HUDEP-2 (cell line): ENCODE measurements at regions not wholly inside any gene's neighbourhood (a gene's known extent, or its start where the extent isn't known, plus 50 kb on each side); places are given as distances from the start of the nearest gene placed in this dataset.

Experiments used
- DNase-seq, 76 experiments: peaks; one replicate each; lab custom pipeline; 2025; ENCODE audit not compliant: unreplicated experiment in 76 of 76; lab: John Stamatoyannopoulos, UW

DNA sequence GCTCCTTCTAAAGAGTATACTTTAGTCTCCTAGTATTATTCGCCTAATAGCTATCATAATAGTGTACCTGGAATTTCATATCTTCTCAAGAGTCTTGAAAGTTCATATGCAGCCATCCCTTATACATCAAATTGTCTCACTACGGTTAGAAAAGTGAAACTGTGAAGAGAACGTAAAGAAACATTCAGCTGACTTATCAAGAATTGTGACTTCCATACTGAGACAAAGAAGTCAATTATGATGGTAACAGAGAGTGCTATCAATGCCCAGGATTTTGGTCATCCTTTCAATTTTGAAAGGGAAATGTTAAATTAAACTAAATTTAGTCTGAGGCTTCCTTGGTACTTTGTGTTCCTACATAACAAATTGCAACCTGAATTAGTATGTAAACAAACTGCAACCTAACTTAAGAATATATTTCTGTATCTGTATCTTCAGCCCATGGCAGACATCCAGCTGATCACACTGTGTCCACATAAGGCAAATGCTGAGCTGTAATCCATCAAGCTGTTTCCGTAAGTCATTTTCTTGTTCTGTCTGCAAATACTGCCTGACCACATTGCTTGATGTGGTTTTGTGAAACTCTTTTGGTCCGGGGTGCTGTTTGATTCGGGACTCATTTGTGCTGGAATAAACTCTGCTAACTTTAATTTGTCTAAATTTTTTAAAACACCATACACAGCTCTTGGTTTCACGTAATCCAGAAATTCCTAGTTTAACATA, 469.6 kb downstream of the SI start:
- DNase-seq, result no peak

DNA sequence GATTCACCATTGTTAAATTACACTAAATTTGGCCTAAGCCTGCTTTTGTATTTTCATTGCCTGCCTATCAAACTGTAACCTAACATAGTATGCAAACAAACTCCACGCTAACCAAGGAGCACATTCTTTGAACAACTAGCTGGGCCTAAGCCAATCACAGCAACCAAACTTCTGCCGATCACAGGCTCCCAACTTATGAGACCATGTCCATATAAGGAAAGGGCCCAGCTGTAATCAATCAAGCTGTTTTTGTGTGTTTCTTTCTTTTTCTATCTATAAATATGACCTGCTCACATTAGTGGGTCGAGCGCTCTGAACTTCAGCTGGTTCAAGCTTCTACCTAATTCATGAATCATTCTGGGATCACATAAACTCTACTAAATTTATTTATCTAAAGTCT, 473.6 kb downstream of the SI start:
- DNase-seq, result no peak

GRCh38 chr3:164577667-164578210, 500.6 kb downstream of the SI start:
- DNase-seq, result no peak

DNA sequence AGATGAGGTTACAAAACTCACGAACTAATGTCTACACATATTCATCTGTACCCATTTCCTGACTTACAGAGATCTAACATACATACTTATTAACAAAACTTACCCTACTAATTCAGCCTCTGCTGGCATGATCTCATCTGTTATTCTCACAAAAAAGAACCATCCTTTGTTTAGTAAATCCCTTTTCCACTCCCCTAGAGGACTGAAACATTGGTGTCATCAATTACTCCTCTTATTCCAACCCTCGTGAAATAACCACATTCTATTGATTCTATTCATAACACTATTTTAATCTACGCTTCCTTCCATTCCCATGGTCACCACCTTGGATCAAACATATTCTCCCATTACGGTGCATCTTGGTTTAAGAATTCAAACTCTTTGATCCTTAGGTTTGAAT, 505.9 kb downstream of the SI start:
- DNase-seq, result no peak

DNA sequence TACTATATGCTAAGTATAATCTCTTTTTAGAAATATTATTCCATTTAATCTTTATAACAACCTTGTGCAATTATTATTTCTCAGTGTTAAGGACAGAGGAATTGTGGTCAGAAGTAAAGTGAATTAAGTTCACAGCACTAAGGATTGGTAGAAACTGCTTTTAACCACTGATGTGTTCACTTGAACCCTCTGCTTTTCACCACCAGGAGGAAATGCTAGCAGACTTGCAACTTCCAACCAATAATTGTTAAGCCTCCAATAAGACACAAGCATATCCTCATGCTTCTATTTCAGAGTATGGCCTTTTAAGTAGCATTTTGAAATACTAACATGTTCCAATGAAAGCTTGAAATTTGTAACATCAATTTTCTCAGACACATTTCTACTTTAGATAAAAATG, 527.4 kb downstream of the SI start:
- no peak for DNase-seq

DNA sequence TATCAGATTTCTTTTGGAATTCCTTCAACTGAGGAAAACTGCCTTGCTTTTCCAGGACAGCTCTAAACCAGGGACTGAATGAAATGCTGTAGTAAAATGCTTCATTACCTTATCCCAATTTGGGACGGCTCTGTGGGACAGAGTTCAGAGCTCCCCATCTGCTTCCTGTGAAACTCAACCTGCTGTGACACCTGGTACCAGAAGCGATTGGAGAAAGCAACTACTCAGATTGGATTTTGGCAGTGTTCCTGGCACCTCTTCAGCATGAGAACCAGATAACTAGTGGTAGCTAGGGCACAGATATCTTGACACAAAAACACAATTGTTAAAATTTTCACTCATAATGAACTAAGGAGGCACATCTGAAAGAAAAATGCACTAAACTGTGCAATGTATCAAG, 539.1 kb downstream of the SI start:
- DNase-seq, result no peak

GRCh38 chr3:164537485-164537884, 540.8 kb downstream of the SI start:
- no peak for DNase-seq

- DNase-seq, result no peak
These were observed 545.0 kb downstream of the SI start for GRCh38 chr3:164533275-164533674.

GRCh38 chr3:164526250-164526649, 552.0 kb downstream of the SI start:
- DNase-seq, result no peak

DNA sequence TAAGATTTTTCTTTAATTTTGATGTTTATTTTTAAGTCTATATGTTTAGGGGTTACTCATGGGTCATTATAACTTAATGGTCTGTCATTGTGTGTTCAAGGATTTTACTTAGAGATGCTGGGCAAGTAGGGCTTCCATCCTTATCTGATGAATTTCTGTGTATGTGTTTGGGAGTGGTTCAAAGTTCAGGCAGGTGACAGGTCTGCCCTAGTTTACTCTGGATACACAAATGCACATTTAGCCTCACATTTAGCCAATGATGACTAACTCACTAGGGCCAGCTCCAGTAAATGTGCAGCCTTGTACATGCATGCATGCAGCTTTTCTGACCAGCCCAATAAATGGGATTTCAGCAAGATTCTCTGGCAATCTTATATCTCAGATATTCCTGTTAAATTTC, 554.1 kb downstream of the SI start:
- DNase-seq, result no peak

DNA sequence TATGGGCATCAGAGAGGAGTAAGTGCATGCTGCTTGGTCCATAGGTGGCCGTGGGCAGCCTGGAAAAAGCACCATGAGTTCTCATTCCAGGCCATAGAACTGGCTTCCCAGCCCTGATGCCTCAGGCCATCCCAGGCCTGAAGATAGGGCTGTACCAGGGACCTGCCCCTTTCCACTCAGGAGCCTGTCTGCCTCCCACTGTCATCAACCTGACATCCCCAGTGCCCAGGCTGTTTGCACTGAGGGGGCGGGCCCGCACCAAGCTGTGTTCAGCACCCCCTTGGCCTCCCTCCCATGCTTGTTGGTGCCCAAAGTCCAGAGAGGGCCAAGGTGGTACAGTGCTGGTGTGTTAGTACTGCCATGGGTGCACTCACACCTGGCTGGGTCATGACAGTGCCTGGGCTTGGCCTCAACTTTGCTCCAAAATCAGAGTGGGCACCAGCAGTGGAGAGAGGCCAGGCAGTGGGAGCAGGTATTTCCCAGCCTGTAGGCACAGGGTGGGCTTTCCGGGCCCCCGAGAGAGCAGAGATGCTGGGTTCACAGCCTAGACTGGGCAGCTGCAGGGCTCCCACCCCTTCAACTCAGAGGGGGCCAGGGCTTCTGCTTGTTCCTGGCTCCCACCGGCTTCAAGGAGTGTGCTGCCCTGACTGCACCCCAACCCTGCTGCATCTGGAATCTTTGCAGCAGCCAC, 556.1 kb downstream of the SI start:
- no peak for DNase-seq

DNA sequence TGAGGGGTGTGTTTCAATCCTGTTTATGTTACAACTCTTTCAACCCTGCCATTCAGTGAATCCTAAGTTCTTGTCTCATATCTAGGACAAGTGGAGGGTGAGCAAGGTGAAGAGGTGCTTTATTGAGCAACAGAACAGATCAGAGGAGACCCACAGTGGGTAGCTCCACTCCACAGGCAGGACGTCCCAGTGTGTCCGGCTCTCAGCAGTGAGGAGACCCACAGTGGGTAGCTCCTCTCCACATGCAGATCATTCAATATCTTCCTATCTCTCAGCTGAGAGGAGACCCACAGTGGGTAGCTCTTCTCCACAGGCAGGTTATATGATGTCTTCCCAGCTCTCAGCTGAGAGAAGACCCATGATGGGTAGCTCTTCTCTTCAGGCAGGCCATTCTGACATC, 556.7 kb downstream of the SI start:
- no peak for DNase-seq

- no peak for DNase-seq
These were observed 557.2 kb downstream of the SI start for GRCh38 chr3:164521139-164521538.

GRCh38 chr3:164515256-164515655, 563.0 kb downstream of the SI start:
- DNase-seq, result no peak

- DNase-seq, result no peak
These were observed 563.7 kb downstream of the SI start for GRCh38 chr3:164514576-164514975.

DNA sequence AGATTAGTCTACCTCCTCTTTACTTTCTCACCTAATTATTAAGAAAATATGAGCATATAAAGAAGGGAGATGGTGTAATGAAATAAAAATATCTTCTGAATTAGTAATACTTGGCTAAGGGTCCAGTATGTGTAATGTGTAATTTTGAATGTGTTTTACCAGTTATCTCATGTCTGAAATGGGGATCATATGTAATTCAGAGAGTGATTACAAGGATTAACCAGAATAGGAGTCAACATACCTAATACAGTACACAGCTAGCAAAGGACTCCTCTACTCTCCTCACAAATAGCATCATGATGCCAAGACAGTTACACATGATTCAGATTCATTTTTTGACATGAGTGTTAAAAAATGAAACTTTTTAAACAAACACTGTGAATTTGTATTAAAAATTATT, 570.4 kb downstream of the SI start:
- no peak for DNase-seq

DNA sequence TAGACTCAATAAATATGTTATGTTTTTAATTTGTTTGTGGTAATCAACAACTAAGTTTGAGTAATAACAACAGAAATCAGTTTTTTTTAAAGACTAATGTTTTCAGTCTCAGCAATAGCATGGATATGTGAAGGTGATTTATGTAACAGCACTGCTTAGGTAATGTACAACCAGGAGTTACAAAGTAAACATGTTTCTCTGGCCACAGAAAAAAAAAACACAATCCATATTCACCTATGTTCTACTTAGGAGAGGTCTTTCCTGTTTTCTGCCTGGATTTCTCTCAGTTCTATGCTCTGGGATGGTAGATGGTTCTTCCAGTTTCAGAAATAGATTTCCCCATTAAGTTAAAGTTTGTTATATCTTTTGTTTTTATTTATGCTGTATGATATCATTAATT, 579.4 kb downstream of the SI start:
- DNase-seq, result no peak

GRCh38 chr3:164488893-164489292, 589.4 kb downstream of the SI start:
- DNase-seq, result no peak

DNA sequence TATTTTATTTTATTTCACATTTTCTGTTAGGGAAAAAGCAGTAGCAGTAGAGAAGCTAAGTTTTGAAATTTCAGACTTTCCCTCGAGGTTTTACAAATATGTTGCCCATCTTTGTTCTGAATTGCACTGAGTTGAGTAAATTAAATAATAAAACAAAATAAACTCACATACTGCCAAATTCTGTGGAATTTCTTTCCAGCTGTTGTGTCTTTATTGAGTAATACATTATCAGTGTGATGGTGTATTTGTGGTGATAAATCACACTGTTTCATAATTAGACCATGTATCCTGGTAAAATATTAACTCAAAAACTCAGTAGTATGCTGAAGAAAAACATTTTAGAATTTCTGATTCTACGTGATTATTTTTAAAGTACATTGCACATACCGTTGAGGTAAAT, 592.1 kb downstream of the SI start:
- DNase-seq, result no peak

DNA sequence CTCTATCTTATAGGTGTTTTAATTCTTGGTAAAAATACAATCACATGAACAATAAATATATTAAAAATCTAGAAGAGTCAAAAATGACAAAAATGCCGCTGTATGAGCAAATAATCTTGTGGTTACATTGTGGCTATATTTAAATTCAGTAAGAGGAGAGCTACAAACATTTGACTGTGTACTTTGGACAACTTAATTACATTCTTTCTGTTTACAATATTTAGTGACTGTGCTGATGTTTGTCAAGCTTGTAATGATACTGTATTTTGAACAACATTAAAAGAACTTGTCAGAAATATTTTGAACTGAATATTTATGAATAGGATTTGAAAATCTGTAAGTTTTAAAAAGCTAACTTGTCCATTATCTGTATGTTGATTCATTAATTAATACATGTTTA, 598.3 kb downstream of the SI start:
- DNase-seq, result no peak

GRCh38 chr3:164479406-164479805, 598.9 kb downstream of the SI start:
- DNase-seq, result no peak

DNA sequence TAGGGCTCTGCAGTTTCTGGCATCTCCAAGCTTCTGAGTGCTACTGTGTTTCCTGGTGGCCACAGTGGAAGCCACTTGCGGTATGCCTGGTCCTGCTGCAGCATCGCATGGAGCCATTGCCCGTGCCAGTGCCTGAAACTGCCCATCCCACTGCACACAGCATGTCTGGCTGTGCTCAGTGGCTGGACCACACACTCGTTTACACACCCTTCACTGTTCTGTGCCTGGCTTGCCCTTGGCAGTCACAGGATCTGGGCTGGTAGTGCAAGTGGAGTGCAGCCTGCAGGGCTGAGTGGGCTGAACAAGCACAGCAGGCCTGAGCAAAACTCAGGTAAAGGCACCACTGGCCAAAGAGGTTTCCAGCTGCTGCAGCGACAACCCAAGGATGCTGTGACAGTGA, 600.0 kb downstream of the SI start:
- no peak for DNase-seq
